SK-N-MC (cell line): ENCODE measurements at regions not wholly inside any gene's neighbourhood (a gene's known extent, or its start where the extent isn't known, plus 50 kb on each side); places are given as distances from the start of the nearest gene placed in this dataset.

Experiments
- EZH2 ChIP-seq: fragments of 200-600 bp; sonication (generic); IDR thresholded peaks from one replicate; pipeline ENCODE4 v1.6.1; 2017; ENCODE audit warnings: antibody characterized with exemption
- POLR2AphosphoS5 ChIP-seq: IDR thresholded peaks from 2 replicates; pipeline ENCODE4 v1.6.1; 2012; ENCODE audit warnings: mild to moderate bottlenecking, low read depth, low read length, borderline replicate concordance

- no peak for TF ChIP-seq POLR2AphosphoS5
- no peak for TF ChIP-seq EZH2
These were observed 315.2 kb upstream of the SULF2 start for GRCh38 chr20:48100483-48100882.
